DND-41 (cell line): ENCODE measurements at regions not wholly inside any gene's neighbourhood (a gene's known extent, or its start where the extent isn't known, plus 50 kb on each side); places are given as distances from the start of the nearest gene placed in this dataset.

Experiments
- ATAC-seq: fragments of 200-7000 bp; cut with Tn5 transposase; 3 replicates; pipeline ENCODE4 v1.9.1; 2021; ENCODE audit warnings: low read depth; ENCODE audit not compliant: insufficient read depth
- DNase-seq: peaks from one replicate; pipeline ENCODE4 v3.0.0-alpha.2; 2020
- H2AFZ ChIP-seq: 2 replicates; pipeline ENCODE4 v1.6.0; 2012; ENCODE audit warnings: low read depth, low read length
- H3K27ac ChIP-seq: 2 replicates; pipeline ENCODE4 v1.5.1; 2012; ENCODE audit warnings: low read length, inconsistent platforms
- H3K27me3 ChIP-seq: fragments of 200-600 bp; sonication (generic); 2 replicates; pipeline ENCODE4 v1.6.0; 2012; ENCODE audit warnings: low read length, mild to moderate bottlenecking, inconsistent platforms; ENCODE audit not compliant: insufficient read depth, poor library complexity
- H3K36me3 ChIP-seq: 2 replicates; pipeline ENCODE4 v1.5.1; 2012; ENCODE audit warnings: low read length, inconsistent platforms; ENCODE audit not compliant: insufficient read depth
- H3K4me1 ChIP-seq: 2 replicates; pipeline ENCODE4 v1.5.1; 2012; ENCODE audit warnings: mild to moderate bottlenecking, low read length; ENCODE audit not compliant: insufficient read depth
- H3K4me2 ChIP-seq: 2 replicates; pipeline ENCODE4 v1.6.0; 2012; ENCODE audit warnings: mild to moderate bottlenecking, moderate library complexity, low read length, inconsistent platforms; ENCODE audit not compliant: insufficient read depth
- H3K4me3 ChIP-seq, 2 experiments: fragments of 200-600 bp in 1 of 2; shearing (Covaris generic) in 1 of 2; 2 replicates each; pipeline ENCODE4 v1.5.1; 2012 to 2016; ENCODE audit warnings: inconsistent platforms in 2 of 2, low read length in 2 of 2, mild to moderate bottlenecking in 2 of 2, low read depth in 1 of 2, moderate library complexity in 1 of 2
- H3K79me2 ChIP-seq: 2 replicates; pipeline ENCODE4 v1.6.0; 2012; ENCODE audit warnings: low read length, inconsistent platforms; ENCODE audit not compliant: insufficient read depth
- H3K9ac ChIP-seq: 2 replicates; pipeline ENCODE4 v1.6.0; 2012; ENCODE audit warnings: low read depth, mild to moderate bottlenecking, inconsistent platforms, low read length, moderate library complexity
- H3K9me3 ChIP-seq: 2 replicates; pipeline ENCODE4 v1.5.1; 2012; ENCODE audit warnings: low read length, moderate library complexity, mild to moderate bottlenecking, inconsistent platforms; ENCODE audit not compliant: insufficient read depth, severe bottlenecking
- H4K20me1 ChIP-seq: 2 replicates; pipeline ENCODE4 v1.6.0; 2012; ENCODE audit warnings: low read length; ENCODE audit not compliant: insufficient read depth
- EZH2 ChIP-seq: IDR thresholded peaks from 3 replicates; pipeline ENCODE4 v1.6.1; 2012; ENCODE audit warnings: borderline replicate concordance, low read depth, mild to moderate bottlenecking, moderate library complexity, low read length, inconsistent platforms; ENCODE audit not compliant: severe bottlenecking
- TF ChIP-seq, protein P1 (sequence below): IDR thresholded peaks from 2 replicates; pipeline ENCODE4 v1.5.1; 2012; ENCODE audit warnings: borderline replicate concordance, low read length, moderate library complexity, mild to moderate bottlenecking; ENCODE audit not compliant: poor library complexity, severe bottlenecking; ENCODE audit errors: extremely low read depth

DNA sequence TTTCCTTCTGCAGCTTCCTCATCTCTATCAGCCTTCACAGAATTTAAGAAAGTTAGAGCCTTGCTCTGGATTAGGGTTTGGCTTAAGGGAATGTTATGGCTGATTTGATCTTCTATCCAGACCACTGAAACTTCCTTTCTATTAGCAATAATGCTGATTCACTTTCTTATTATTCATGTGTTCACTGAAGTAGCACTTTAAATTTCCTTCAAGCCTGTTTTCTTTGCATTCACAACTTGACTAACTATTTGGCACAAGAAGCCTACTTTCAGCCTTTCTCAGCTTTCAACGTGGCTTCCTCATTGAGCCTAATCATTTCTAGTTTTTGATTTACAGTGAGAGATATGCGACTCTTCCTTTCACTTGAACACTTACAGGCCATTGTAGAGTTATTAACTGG, 528.5 kb downstream of the PLPP3 start:
- Histone ChIP-seq H3K4me1 (no peaks in the 10 kb centered on the region), H3K27ac (no peak overlapping the region), H3K4me3 (no peak overlapping the region), H3K4me2 (no peak overlapping the region), H3K27me3 (no peaks in the 10 kb centered on the region), H4K20me1 (no peaks in the 10 kb centered on the region), H3K9me3 (no peaks in the 10 kb centered on the region), H3K79me2 (no peaks in the 10 kb centered on the region), H3K36me3 (no peaks in the 10 kb centered on the region), H2AFZ (no peak overlapping the region), H3K9ac (no peak overlapping the region)
- ATAC-seq: no peak
- TF ChIP-seq, protein P1, sequence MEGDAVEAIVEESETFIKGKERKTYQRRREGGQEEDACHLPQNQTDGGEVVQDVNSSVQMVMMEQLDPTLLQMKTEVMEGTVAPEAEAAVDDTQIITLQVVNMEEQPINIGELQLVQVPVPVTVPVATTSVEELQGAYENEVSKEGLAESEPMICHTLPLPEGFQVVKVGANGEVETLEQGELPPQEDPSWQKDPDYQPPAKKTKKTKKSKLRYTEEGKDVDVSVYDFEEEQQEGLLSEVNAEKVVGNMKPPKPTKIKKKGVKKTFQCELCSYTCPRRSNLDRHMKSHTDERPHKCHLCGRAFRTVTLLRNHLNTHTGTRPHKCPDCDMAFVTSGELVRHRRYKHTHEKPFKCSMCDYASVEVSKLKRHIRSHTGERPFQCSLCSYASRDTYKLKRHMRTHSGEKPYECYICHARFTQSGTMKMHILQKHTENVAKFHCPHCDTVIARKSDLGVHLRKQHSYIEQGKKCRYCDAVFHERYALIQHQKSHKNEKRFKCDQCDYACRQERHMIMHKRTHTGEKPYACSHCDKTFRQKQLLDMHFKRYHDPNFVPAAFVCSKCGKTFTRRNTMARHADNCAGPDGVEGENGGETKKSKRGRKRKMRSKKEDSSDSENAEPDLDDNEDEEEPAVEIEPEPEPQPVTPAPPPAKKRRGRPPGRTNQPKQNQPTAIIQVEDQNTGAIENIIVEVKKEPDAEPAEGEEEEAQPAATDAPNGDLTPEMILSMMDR: no peak
- TF ChIP-seq EZH2: no peak
- no peak for DNase-seq

DNA sequence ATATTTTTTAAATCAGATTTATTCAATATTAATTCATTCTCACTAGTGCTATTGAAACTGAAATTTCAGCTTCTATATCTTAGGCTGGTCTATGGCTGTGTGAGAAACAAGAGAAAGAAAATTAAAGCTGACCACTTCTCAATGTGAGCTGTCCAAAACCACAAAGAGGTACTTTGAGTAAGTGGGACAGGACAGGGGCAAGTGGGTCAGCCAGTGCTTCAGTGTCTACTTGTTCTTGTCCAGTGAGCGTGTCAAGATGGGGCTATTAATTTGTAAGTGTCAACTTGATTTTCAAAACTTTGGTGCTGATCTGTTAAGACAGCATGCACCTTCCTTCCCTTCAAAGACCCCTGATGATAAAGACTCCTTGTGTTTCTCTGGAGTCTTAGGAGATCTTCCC, 533.9 kb downstream of the PLPP3 start:
- Histone ChIP-seq H4K20me1 (no peaks in the 10 kb centered on the region), H3K36me3 (no peaks in the 10 kb centered on the region), H3K79me2 (no peaks in the 10 kb centered on the region), H3K27ac (no peak overlapping the region), H3K4me1 (no peaks in the 10 kb centered on the region), H3K9ac (no peak overlapping the region), H3K9me3 (no peaks in the 10 kb centered on the region), H3K4me2 (no peak overlapping the region), H2AFZ (no peak overlapping the region), H3K4me3 (no peak overlapping the region), H3K27me3 (no peaks in the 10 kb centered on the region)
- no peak for DNase-seq
- ATAC-seq: no peak
- TF ChIP-seq, protein P1: no peak
- no peak for TF ChIP-seq EZH2

DNA sequence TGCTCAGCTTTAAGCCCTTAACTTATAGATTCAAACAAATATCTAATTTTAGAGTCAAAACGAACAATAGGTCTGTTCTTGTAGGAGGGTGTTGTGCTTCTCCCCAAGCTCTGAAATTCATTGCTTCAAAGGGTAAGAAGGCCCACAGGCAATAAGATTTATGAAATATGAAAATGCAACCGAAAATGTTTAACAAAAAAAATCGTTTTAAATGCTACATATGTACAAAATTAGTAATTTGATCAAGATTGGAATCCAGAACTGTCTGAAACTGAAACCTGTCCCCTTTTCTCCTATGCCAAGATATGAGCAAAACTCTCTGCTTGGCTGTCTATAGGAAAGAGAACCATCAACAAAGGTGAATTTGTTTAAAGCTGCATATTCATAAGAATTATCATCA, 534.3 kb downstream of the PLPP3 start:
- no peak overlapping the region for H3K4me3 ChIP-seq
- DNase-seq (no peak), ATAC-seq (no peak)
- H3K27me3 ChIP-seq: no peaks in the 10 kb centered on the region
- H3K9me3 ChIP-seq: no peaks in the 10 kb centered on the region
- H2AFZ ChIP-seq: no peak overlapping the region
- no peaks in the 10 kb centered on the region for H3K79me2 ChIP-seq
- TF ChIP-seq EZH2: no peak
- TF ChIP-seq, protein P1: no peak
- no peaks in the 10 kb centered on the region for H3K36me3 ChIP-seq
- no peaks in the 10 kb centered on the region for H4K20me1 ChIP-seq
- H3K4me1 ChIP-seq: no peaks in the 10 kb centered on the region
- H3K4me2 ChIP-seq: no peak overlapping the region
- no peak overlapping the region for H3K27ac ChIP-seq
- H3K9ac ChIP-seq: no peak overlapping the region

DNA sequence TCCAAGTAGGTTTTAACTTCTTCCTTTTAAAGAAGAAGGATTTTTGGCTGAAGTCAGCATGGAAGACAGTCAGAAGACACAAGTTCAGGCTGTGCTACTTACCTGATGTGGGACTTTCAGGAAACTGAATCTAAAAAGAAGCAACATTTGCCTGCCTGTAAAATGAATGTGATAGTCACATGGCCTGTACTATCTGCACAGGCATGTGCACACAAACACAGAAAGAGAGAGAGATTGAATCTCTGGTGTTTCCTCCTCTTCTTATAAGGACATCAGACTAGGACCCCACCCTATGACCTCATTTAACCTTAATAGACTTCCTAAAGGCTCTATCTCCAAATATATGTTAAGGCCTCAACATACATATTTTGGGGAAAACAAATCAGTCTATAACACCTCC, 542.9 kb downstream of the PLPP3 start:
- DNase-seq: no peak
- Histone ChIP-seq H3K9me3 (no peaks in the 10 kb centered on the region), H3K9ac (no peak overlapping the region), H3K4me3 (no peak overlapping the region), H2AFZ (no peak overlapping the region), H3K27ac (no peak overlapping the region), H4K20me1 (no peaks in the 10 kb centered on the region), H3K4me1 (no peaks in the 10 kb centered on the region), H3K4me2 (no peak overlapping the region), H3K79me2 (no peaks in the 10 kb centered on the region), H3K36me3 (no peaks in the 10 kb centered on the region), H3K27me3 (no peaks in the 10 kb centered on the region)
- TF ChIP-seq, protein P1: no peak
- TF ChIP-seq EZH2: no peak
- ATAC-seq: no peak
